ENCODE measurements at regions not wholly inside any gene's neighbourhood (a gene's known extent, or its start where the extent isn't known, plus 50 kb on each side); places are given as distances from the start of the nearest gene placed in this dataset.

DNA sequence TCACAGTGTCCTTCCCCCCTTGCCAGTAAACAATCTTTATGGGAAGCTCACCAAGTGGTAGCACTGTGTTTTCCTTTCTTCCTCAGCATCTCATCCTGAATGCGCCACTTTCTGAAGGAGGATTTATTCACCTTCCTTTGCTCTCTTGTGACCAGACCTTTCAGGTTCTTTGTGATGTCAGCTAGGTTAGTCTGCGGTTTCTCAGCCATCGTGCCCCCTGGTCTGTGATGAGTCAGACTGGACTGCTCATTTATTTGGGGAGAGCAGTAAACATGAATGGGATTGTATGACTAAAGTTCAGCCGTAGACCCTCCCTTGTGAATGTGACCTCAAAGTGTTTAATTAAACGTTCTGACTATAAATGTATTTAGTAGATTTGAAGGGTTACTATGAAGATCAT is 235.1 kb upstream of the CELF2 start (continued):
- TF ChIP-seq NR2F2 (IDR thresholded peaks at IDR 0.05) = no peak
- TF ChIP-seq, protein P1, sequence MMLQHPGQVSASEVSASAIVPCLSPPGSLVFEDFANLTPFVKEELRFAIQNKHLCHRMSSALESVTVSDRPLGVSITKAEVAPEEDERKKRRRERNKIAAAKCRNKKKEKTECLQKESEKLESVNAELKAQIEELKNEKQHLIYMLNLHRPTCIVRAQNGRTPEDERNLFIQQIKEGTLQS (IDR thresholded peaks at IDR 0.05) = no peak

DNA sequence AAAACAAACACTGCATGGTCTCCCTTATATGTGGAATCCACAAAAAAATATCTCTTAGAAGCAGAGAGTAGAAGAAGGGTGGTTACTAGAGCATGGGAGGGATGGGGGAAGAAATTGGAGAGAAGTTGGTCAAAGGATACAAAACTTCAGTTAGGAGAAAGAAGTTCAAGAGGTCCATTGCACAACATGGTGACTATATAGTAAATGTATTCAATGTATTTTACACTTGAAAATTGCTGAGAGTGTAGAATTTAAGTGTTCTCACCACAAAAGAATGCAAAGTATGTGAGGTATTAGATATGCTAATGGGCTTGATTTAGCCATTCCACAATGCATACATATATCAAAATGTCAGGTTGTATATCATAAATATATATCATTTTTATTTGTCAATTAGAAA is 232.0 kb upstream of the CELF2 start:
- H3K9ac ChIP-seq (ENCODE audit: low read depth in 1 of 2, low read length in 2 of 2) = no peak overlapping the region
- H3K4me1 ChIP-seq (ENCODE audit: control insufficient read depth in 4 of 4, insufficient read depth in 4 of 4, low read length in 3 of 4) = no peaks in the 10 kb centered on the region
- no peaks in the 10 kb centered on the region for H3K27me3 ChIP-seq (ENCODE audit: control insufficient read depth in 4 of 4, insufficient read depth in 4 of 4, low read length in 3 of 4)
- TF ChIP-seq HNF4G (IDR thresholded peaks at IDR 0.05) = no peak
- TF ChIP-seq, protein P2, sequence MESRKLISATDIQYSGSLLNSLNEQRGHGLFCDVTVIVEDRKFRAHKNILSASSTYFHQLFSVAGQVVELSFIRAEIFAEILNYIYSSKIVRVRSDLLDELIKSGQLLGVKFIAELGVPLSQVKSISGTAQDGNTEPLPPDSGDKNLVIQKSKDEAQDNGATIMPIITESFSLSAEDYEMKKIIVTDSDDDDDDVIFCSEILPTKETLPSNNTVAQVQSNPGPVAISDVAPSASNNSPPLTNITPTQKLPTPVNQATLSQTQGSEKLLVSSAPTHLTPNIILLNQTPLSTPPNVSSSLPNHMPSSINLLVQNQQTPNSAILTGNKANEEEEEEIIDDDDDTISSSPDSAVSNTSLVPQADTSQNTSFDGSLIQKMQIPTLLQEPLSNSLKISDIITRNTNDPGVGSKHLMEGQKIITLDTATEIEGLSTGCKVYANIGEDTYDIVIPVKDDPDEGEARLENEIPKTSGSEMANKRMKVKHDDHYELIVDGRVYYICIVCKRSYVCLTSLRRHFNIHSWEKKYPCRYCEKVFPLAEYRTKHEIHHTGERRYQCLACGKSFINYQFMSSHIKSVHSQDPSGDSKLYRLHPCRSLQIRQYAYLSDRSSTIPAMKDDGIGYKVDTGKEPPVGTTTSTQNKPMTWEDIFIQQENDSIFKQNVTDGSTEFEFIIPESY (IDR thresholded peaks at IDR 0.05) = no peak
- TF ChIP-seq FOXA1 (IDR thresholded peaks at IDR 0.05) = no peak
- TF ChIP-seq RAD21 (IDR thresholded peaks at IDR 0.05) = no peak
- H3K9me3 ChIP-seq (ENCODE audit: control insufficient read depth in 4 of 4, low read length in 3 of 4) = no peaks in the 10 kb centered on the region
- no peaks in the 10 kb centered on the region for H3K36me3 ChIP-seq (ENCODE audit: control insufficient read depth in 4 of 4, insufficient read depth in 3 of 4, low read depth in 1 of 4, low read length in 3 of 4)
- no peak for DNase-seq (ENCODE audit: low spot score)
- no peak overlapping the region for H3K4me3 ChIP-seq (ENCODE audit: low read depth in 1 of 3, low read length in 3 of 3)
- no peak overlapping the region for H3K27ac ChIP-seq (ENCODE audit: low read depth in 1 of 2, low read length in 2 of 2)

DNA sequence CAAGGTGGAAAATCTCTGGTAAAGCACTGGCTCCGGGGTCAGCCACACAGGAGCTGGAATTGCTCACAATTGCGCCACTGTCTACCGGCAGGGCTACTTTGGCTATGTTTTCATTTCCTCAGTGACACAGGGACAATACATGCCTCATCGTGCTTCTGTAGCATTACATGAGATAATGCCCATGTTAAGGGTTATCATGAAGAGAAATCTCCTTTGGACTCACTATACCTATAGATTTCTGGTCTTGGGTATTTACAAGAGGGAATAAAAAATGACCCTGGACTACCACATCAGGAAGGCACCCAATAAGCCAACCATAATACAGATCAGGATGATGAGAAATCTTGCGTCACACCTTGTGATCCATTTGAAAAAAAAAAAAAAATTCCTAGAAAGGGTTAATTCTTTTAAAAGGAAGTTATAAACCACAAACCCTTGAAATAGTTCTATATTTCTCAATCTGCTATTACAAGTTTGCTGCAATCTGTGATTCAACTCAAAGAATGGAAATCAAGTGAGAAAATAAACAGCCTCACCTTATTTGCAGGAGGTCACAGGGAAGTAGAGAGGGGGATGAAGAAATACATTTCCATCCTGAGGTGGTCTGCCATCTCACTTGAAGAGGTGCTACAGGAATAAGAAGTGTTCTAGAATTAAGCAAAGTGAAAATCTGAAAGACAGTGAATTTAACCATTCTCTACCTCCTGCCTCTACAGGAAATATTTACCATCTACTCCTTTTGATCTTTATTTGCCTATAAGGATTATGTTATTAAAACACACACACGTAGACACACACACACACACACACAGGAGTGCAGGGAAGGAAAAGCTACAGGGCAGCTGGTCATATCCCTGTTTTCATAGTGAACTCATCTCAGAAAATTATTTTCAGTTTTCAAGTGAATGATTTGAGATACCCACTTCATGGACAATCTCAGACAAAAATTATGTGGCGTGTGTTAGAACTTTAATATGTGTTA is 231.3 kb upstream of the CELF2 start:
- Histone ChIP-seq H3K27me3 (ENCODE audit: control insufficient read depth in 4 of 4, insufficient read depth in 4 of 4, low read length in 3 of 4) (no peaks in the 10 kb centered on the region), H3K9ac (ENCODE audit: low read depth in 1 of 2, low read length in 2 of 2) (no peak overlapping the region), H3K9me3 (ENCODE audit: control insufficient read depth in 4 of 4, low read length in 3 of 4) (no peaks in the 10 kb centered on the region), H3K4me1 (ENCODE audit: control insufficient read depth in 4 of 4, insufficient read depth in 4 of 4, low read length in 3 of 4) (no peaks in the 10 kb centered on the region), H3K36me3 (ENCODE audit: control insufficient read depth in 4 of 4, insufficient read depth in 3 of 4, low read depth in 1 of 4, low read length in 3 of 4) (no peaks in the 10 kb centered on the region), H3K4me3 (ENCODE audit: low read depth in 1 of 3, low read length in 3 of 3) (no peak overlapping the region), H3K27ac (ENCODE audit: low read depth in 1 of 2, low read length in 2 of 2) (no peak overlapping the region)
- DNase-seq (ENCODE audit: low spot score) = no peak
- TF ChIP-seq, protein P1 (IDR thresholded peaks at IDR 0.05) = no peak
- TF ChIP-seq FOXA2 (IDR thresholded peaks at IDR 0.05) = no peak
- no peak for TF ChIP-seq JUND (IDR thresholded peaks at IDR 0.05)
- TF ChIP-seq, protein P3, sequence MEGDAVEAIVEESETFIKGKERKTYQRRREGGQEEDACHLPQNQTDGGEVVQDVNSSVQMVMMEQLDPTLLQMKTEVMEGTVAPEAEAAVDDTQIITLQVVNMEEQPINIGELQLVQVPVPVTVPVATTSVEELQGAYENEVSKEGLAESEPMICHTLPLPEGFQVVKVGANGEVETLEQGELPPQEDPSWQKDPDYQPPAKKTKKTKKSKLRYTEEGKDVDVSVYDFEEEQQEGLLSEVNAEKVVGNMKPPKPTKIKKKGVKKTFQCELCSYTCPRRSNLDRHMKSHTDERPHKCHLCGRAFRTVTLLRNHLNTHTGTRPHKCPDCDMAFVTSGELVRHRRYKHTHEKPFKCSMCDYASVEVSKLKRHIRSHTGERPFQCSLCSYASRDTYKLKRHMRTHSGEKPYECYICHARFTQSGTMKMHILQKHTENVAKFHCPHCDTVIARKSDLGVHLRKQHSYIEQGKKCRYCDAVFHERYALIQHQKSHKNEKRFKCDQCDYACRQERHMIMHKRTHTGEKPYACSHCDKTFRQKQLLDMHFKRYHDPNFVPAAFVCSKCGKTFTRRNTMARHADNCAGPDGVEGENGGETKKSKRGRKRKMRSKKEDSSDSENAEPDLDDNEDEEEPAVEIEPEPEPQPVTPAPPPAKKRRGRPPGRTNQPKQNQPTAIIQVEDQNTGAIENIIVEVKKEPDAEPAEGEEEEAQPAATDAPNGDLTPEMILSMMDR (IDR thresholded peaks at IDR 0.05; ENCODE audit: low read depth, low read length, missing input control) = no peak
- WGBS = 77% methylated on average over 7 of the region's 7 CpGs

DNA sequence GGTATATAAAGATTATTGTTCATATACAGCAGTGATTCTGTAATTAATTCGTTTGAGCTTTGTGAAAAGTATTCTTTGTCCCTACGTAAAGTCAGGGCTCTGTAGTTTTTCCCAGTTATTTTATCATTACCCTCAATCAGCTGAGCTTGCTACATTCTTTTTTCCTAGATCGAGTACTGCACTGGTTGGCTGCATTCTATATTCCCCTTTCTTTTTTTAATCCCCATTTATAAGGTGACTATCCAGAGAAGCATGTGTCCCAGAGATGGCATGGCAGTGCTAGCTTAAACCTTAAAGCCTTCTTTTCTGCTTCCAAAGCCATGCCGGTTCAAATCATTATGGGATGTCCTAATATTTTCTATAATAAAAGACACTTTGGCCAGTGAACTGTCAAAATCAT is 230.1 kb upstream of the CELF2 start:
- H3K4me1 ChIP-seq (ENCODE audit: control insufficient read depth in 4 of 4, insufficient read depth in 4 of 4, low read length in 3 of 4) = no peaks in the 10 kb centered on the region
- H3K27me3 ChIP-seq (ENCODE audit: control insufficient read depth in 4 of 4, insufficient read depth in 4 of 4, low read length in 3 of 4) = peaks cover 0 to 1% (median 0%) of the 10 kb centered on the region in 4 donors
- H3K9me3 ChIP-seq (ENCODE audit: control insufficient read depth in 4 of 4, low read length in 3 of 4) = no peaks in the 10 kb centered on the region
- H3K36me3 ChIP-seq (ENCODE audit: control insufficient read depth in 4 of 4, insufficient read depth in 3 of 4, low read depth in 1 of 4, low read length in 3 of 4) = no peaks in the 10 kb centered on the region
- 66% methylated on average over 4 of the region's 4 CpGs for WGBS
- no peak overlapping the region for H3K27ac ChIP-seq (ENCODE audit: low read depth in 1 of 2, low read length in 2 of 2)
- no peak overlapping the region for H3K4me3 ChIP-seq (ENCODE audit: low read depth in 1 of 3, low read length in 3 of 3)
- no peak overlapping the region for H3K9ac ChIP-seq (ENCODE audit: low read depth in 1 of 2, low read length in 2 of 2)
- no peak for DNase-seq (ENCODE audit: low spot score)
- TF ChIP-seq FOXA1 (IDR thresholded peaks at IDR 0.05) = no peak
- TF ChIP-seq RAD21 (IDR thresholded peaks at IDR 0.05) = no peak
- TF ChIP-seq TAF1 (conservative IDR thresholded peaks at IDR 0.05) = no peak
- no peak for TF ChIP-seq HNF4G (IDR thresholded peaks at IDR 0.05)
- TF ChIP-seq NR2F2 (IDR thresholded peaks at IDR 0.05) = no peak
- TF ChIP-seq, protein P3 (IDR thresholded peaks at IDR 0.05; ENCODE audit: low read depth, low read length, missing input control) = no peak
- no peak for TF ChIP-seq FOXA2 (IDR thresholded peaks at IDR 0.05)
- TF ChIP-seq EGR1 (IDR thresholded peaks at IDR 0.05; ENCODE audit: low read depth in 2 of 2) = no peak
- TF ChIP-seq JUND (IDR thresholded peaks at IDR 0.05) = no peak
- TF ChIP-seq, protein P2 (IDR thresholded peaks at IDR 0.05) = no peak
- TF ChIP-seq, protein P1 (IDR thresholded peaks at IDR 0.05) = no peak
